MCF 10A (cell line): ENCODE measurements at regions not wholly inside any gene's neighbourhood (a gene's known extent, or its start where the extent isn't known, plus 50 kb on each side); places are given as distances from the start of the nearest gene placed in this dataset.

ENCODE experiments used
- BruUV-seq: library from RNA; stranded (reverse); fragments of 400-500 nt; replicated peaks from 2 replicates; lab custom pipeline; 2021; lab: Mats Ljungman, UMichigan
- CTCF ChIA-PET: fragments of 300-600 bp; sonication (Branson Sonifier 250); formaldehyde crosslinking; extraction: SDS; loops from one replicate; lab custom pipeline; 2021; ENCODE audit warnings: antibody characterized with exemption, inconsistent platforms; lab: Yijun Ruan, JAX
- POLR2A ChIA-PET: fragments of 300-600, 350-650 bp; sonication (Branson Sonifier 250); formaldehyde crosslinking; extraction: SDS; loops from one replicate; lab custom pipeline; 2020; ENCODE audit warnings: antibody characterized with exemption, inconsistent platforms; lab: Yijun Ruan, JAX
- DNase-seq: peaks from one replicate; pipeline ENCODE4 v3.0.0-alpha.2; 2018; ENCODE audit not compliant: unreplicated experiment
- H3K27ac Mint-ChIP-seq: one replicate; pipeline ENCODE4 v1.8.0; 2022; ENCODE audit warnings: mild to moderate bottlenecking, low read depth, mixed read lengths; ENCODE audit not compliant: unreplicated experiment
- H3K27me3 Mint-ChIP-seq: one replicate; pipeline ENCODE4 v1.8.0; 2022; ENCODE audit warnings: mixed read lengths; ENCODE audit not compliant: insufficient read depth, unreplicated experiment
- H3K36me3 Mint-ChIP-seq: one replicate; pipeline ENCODE4 v1.8.0; 2022; ENCODE audit warnings: mild to moderate bottlenecking, moderate library complexity, mixed read lengths; ENCODE audit not compliant: insufficient read depth, unreplicated experiment
- H3K4me1 Mint-ChIP-seq: one replicate; pipeline ENCODE4 v1.8.0; 2022; ENCODE audit warnings: mixed read lengths; ENCODE audit not compliant: insufficient read depth, unreplicated experiment
- H3K4me3 Mint-ChIP-seq: one replicate; pipeline ENCODE4 v1.8.0; 2022; ENCODE audit warnings: mild to moderate bottlenecking, moderate library complexity, mixed read lengths; ENCODE audit not compliant: unreplicated experiment
- H3K9me3 Mint-ChIP-seq: one replicate; pipeline ENCODE4 v1.8.0; 2022; ENCODE audit warnings: mixed read lengths; ENCODE audit not compliant: unreplicated experiment
- CTCF ChIP-seq: fragments of 200-600 bp; IDR thresholded peaks from one replicate; pipeline ENCODE4 v1.8.0; 2022; ENCODE audit warnings: antibody characterized with exemption, mild to moderate bottlenecking; ENCODE audit not compliant: unreplicated experiment
- intact Hi-C: fragments of 100-400 bp; cut with micrococcal nuclease; formaldehyde crosslinking; loops from 2 replicates; pipeline ENCODE4 v1.14.1; 2022

GRCh38 chr15:77554306-77555080 lies 78.2 kb downstream of the LINGO1 start:
- no peak for DNase-seq
- CTCF ChIA-PET, result no interaction called here
- TF ChIP-seq CTCF, result no peak
- Mint-ChIP-seq H3K4me3 (no peak overlapping the region), H3K27ac (no peak overlapping the region), H3K4me1 (no peaks in the 10 kb centered on the region), H3K36me3 (no peaks in the 10 kb centered on the region), H3K9me3 (no peaks in the 10 kb centered on the region), H3K27me3 (peaks cover 7% of the 10 kb centered on the region)
- BruUV-seq, result no TSS peak
- intact Hi-C loops, result no loop called here
- POLR2A ChIA-PET, result no interaction called here

- TF ChIP-seq CTCF, result no peak
- intact Hi-C loops, result no loop called here
- no peaks in the 10 kb centered on the region for H3K4me1 Mint-ChIP-seq
- H3K36me3 Mint-ChIP-seq, result no peaks in the 10 kb centered on the region
- BruUV-seq, result no TSS peak
- POLR2A ChIA-PET, result no interaction called here
- no peak overlapping the region for H3K27ac Mint-ChIP-seq
- no peak for DNase-seq
- H3K4me3 Mint-ChIP-seq, result no peak overlapping the region
- CTCF ChIA-PET, result no interaction called here
- no peaks in the 10 kb centered on the region for H3K9me3 Mint-ChIP-seq
- H3K27me3 Mint-ChIP-seq, result no peaks in the 10 kb centered on the region
Observed at GRCh38 chr15:77553695-77554094, 79.0 kb downstream of the LINGO1 start.

- no TSS peak for BruUV-seq
- Mint-ChIP-seq H3K36me3 (no peaks in the 10 kb centered on the region), H3K27me3 (no peaks in the 10 kb centered on the region), H3K4me1 (no peaks in the 10 kb centered on the region), H3K9me3 (no peaks in the 10 kb centered on the region), H3K4me3 (no peak overlapping the region), H3K27ac (no peak overlapping the region)
- TF ChIP-seq CTCF, result no peak
- DNase-seq, result no peak
- ChIA-PET CTCF (no interaction called here), POLR2A (no interaction called here)
- intact Hi-C loops, result no loop called here
Observed at GRCh38 chr15:77553257-77553656, 79.5 kb downstream of the LINGO1 start.

- intact Hi-C loops, result no loop called here
- no peaks in the 10 kb centered on the region for H3K36me3 Mint-ChIP-seq
- POLR2A ChIA-PET, result interaction anchor here (0.5 kb wide), 1 partner anchor 244 kb away, joined by 3 read pairs; no protein-coding TSS in a partner anchor
- no peak overlapping the region for H3K27ac Mint-ChIP-seq
- no TSS peak for BruUV-seq
- no peak for DNase-seq
- H3K4me3 Mint-ChIP-seq, result no peak overlapping the region
- no peaks in the 10 kb centered on the region for H3K4me1 Mint-ChIP-seq
- no peak for TF ChIP-seq CTCF
- CTCF ChIA-PET, result interaction anchor here (1.4 kb wide), 1 partner anchor 9 kb away, joined by 8 read pairs; no protein-coding TSS in a partner anchor
- H3K9me3 Mint-ChIP-seq, result no peaks in the 10 kb centered on the region
- no peaks in the 10 kb centered on the region for H3K27me3 Mint-ChIP-seq
Observed at GRCh38 chr15:77552066-77552465, 80.6 kb downstream of the LINGO1 start.
